ENCODE measurements at regions not wholly inside any gene's neighbourhood (a gene's known extent, or its start where the extent isn't known, plus 50 kb on each side); places are given as distances from the start of the nearest gene placed in this dataset.

DNA sequence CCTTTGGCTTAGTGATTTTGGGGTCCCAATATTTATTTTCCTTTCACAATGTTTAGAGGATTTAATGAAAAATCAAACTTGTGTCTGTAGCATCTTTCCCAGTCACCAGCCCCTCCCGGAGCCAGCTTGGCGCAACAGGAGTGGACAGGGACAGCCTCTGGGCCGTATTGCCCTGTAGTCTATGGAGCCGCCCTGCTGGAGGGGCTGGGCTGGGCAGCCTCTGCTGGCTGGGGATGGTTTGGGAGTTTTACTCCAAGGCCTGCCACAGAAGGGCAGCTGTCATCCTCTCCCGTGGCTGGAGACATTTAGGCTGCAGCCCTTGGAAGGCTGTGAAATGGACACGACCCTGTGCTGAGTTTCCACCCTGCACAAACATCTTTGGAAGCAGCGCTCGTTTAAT lies 89.4 kb upstream of the RGMA start:
- no peak for DNase-seq

DNA sequence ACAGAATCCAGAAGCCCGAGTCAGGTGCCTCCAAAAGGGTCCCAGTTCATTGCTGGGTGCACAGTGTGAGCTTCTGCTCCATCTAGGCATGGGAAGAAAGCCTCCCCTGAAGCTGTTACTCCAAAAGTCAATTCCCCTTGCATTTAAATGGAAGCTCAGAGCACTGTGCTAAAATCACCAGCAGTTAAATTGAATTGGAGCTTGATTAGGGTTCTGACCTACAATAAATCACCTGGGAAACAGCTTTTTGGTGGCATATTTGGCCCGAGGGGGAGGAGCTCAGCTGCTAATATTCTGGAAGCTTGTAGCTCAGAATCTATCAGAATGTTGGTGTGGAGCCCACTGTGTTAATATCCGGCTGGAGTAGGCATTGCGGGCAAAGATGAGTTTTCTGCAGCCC lies 87.1 kb upstream of the RGMA start:
- no peak for DNase-seq

DNA sequence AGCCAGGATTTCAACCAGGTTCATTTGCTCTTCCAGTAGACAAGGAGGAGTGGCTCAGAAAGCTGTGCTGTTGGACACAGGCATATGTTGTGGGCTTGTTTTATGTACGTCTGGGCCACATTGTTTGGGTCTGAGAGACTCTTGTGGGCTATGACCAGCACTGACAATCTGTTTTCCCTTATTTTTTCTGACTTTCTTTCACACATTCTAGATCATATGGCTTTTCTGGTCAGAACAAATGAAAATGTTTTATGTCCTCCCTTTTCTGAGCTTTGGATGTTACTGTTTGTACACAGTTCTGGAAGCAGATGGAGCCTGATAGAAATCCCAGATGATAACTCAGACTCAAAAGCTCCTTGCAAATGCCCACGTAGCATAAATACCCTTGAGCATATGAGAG lies 85.8 kb upstream of the RGMA start:
- no peak for DNase-seq

DNA sequence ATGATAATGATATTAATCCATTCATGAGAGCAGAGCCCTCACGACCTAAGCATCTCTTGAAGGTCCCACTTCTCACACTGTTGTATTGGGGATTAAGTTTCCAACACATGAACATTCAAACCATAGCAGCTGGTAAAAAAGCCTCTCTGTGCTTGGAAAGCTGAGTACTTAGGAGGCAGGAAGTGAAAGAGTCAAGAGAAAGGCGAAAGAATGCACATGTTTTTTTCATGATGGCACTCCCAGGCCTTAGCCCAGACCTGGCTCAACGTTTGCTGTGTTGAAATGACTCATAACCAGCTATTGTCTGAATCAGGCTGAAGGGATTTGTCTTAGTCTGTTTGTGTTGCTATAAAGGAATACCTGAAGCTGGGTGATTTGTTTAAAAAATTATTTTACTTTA lies 84.4 kb upstream of the RGMA start:
- DNase-seq = no peak

DNA sequence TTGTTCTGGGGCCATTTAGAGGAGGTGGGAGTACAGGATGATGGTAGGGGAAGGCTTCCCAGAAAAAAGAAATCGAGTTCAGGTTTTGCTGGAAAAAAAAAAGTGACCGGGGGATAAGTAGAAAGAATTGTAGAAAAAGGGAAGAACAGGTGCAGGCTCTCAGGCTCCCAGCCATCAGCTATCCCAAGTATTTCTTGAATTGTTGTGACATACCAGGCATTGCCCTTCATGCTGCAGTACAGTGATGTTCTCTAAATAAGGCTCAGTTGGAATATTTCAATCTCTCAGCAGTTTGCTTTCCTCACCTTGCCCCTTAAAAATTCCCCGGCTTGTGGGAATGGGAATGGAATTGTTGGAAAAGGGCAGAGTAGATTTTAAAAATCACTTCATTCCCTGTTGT lies 82.5 kb upstream of the RGMA start:
- no peak for DNase-seq

DNA sequence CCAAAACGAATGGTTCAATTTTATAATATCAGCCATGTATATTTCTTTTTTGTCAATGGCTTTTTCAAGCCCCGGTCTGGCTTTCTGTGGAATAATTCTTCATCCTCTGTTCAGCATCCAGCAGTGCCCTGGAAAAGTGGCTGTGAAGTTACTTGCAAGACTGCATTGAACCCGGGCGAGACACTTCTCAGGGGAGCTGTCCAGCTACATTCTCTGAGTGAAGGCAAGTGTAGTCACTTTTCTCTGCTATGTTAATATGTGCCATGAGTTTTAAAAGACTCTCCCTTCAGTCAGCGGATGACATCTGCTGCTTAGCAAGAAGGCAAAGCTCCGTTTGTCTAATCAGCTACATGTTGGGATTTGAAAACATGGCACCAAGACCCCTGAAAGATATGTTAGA lies 81.3 kb upstream of the RGMA start:
- DNase-seq = no peak

DNA sequence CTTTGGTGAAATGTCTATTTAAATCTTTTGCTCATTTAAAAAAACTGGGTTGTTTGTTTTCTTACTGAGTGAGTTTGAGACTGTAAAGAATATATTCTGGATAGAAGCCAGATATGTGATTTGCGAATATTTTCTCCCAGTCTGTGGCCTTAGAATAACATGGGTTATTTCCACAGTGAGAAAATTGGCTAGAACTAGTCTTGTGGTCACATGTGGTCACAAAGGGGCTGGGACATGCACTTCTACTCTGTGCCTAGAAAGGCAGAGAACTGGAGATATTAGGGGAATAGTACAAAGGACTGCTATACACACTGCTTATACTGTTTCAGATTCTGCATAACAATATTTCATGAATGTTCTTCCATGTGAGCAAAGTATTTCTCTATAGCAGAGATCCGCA lies 79.9 kb upstream of the RGMA start:
- no peak for DNase-seq

DNA sequence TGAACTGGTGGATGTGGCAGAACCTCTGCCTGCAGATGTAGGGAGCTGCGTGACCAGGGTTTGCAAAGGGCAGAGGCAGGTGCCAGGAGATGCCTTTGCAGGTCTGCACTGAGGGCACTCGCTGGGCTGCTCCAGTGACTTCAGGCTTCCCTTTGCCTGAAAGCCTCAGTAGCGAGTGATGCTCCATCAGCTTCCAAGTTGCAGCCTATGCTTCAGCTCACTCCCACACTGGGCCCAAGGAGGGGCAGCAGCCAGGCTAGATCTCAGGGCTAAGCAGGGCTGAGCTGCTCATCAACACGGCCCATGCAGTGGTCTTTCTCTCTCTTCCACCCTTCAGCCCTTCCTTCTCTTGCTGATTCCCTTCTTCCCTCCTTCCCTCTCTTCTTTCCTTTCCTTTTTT lies 78.3 kb upstream of the RGMA start:
- no peak for DNase-seq

DNA sequence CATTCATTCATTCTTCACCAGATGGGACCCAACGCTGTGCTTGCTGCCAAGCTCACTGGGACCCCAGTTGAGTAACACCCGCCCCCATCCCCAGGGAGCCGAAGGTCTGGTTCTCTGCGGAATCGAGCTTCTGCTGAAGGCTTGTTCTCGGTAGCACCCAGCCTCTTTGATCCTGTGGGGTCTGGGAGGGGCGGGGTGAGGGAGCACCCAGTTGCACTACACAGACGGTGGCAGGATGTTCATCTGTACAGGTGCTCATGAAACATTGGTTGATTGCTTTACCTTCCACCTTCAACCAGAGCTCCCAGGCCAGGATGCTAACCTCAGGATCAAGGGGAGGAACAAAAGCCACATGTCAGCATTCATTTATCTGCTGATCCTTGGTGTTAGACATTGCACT lies 77.7 kb upstream of the RGMA start:
- no peak for DNase-seq

DNA sequence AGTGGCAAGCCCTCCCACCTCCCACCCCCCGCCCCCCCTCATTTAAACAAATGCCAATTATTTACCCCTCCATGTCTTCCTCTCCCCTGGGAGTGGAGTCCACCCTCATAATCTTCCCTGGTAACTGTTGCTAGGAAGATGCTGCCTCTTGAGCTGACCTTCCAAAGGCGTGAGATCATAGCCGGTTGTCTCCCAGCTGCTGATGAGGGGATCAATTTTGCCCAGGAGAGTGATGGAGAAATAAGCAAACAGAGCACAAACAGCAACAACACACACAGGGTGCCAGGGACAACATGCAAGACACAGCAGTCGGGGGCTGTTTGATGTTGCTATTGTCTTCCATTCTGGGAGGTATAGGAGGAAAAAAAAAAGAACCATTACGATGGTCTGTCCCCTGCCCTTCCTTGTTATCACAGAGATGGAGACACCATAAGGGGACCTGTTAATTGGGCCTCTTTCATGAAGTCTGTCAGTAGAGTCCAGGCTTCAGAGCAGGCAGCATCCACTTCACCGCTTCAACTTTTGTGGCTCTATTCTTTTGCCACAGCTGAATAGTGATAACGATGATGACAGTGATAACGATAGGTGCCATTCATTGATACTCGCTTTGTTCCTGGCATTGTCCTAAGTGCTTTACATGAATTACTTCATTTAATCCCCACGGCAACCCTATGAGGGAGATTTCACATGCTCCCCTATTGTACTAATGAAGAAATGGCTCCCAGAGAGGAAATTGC lies 76.9 kb upstream of the RGMA start:
- no peak for DNase-seq

DNA sequence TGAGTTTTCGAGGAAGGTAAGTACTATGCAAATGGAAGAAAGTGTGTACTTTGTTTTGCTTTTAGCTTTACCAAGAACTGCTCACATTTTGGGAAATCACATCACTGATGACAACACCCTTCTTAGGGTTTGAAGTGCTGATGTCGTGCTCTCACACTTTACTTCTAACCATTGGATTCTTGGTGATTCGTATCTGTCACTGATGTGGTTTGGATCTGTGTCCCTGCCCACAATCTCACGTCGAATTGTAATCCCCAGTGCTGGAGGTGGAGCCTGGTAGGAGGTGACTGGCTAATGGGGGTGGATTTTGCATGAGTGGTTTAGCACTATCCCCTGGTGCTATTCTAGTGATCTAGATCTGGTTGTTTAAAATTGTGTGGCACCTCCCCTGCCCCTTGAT lies 75.4 kb upstream of the RGMA start:
- no peak for DNase-seq

DNA sequence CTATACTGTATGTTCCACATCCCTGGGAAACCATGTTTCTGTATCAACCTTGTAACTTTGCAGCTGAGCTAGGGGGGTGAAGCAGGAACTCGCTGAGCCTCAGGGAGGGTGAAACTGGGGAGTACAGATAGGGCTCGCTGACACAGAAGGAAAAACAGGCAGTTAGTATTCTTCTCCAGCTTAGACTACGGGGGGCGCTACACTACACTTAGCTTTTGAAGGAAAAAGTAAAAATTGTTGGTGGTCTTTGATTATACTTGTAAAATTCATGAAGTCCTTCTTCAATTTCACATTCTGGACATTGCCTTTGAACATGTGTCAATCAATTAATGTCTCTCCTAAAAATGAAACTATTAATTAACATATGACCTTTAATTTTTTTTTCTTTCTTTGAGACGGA lies 73.5 kb upstream of the RGMA start:
- no peak for DNase-seq

DNA sequence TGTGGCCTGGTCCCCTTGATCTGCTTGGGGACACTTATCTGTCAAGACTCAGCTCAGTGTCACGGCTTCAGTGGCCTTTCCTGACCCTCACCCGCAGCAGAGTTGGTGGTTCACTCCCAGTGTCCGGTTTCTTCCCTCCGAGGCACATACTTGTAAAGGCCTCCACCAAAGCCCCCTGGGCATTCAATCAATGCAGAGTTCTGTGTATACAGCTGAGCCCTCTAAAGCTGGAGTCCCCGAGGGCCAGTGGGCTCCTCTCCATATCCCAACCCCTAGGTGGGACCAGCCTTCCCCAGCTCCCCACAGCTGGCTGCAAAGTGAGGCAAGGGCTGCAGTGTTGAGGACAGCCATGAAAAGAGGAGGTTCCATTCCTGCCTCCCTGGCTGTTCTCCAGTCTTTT lies 70.9 kb upstream of the RGMA start:
- no peak for DNase-seq

DNA sequence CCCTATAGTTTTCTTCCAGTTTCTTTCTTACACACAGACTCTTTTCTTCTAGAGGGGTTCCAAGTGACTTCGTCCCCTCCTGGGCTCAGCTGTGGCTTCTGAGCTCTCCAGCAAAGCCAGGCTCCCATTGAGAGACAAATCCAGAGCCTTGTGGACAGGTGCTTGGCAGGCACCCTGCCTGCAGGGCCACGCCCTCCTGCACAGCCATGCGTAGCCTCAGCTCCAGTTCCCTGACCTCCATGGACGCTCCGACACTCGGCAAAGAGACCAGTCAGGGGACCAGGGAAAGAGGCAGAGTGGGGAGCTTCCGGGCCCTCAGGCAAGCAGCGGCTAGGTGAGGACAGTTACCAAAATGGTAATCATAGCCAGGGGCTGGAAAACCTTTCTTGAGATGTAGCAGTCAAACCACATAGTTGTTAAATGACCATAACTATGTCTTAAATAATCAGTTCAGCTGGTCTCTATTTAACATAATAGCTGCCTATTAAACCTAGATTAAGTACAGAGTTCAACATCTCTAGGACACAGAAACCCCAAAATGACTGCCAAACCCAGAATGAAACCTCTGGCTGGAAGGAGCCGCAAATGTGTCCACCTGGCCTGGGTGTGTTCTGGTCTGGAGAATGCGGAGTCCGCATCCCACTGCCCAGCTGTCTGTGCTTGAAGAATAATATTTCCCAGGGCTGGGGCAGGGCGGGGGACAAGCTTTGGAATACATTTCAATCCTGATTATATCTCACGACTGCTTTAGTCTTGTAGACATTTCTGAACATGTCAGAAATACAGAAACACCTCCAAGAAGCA lies 69.3 kb upstream of the RGMA start:
- DNase-seq = no peak

DNA sequence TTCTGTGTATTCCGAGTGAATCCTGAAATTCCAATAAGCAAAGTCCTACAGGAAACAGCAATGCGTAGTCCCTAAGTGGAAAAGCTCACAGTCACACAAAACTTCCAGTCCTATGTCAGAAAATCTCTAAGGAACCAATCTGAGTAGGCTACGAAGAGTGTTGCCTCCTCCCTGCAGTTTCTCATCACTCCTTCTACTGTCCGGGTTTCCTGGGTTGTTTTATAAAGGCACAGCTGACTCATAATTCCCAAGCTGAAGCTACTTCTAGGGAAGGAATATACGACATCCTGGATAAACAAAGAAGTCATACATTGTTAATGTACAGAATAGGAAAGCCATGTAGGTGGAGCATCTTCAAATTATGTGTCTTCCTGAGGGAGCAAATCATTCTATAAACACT lies 65.7 kb upstream of the RGMA start:
- no peak for DNase-seq

DNA sequence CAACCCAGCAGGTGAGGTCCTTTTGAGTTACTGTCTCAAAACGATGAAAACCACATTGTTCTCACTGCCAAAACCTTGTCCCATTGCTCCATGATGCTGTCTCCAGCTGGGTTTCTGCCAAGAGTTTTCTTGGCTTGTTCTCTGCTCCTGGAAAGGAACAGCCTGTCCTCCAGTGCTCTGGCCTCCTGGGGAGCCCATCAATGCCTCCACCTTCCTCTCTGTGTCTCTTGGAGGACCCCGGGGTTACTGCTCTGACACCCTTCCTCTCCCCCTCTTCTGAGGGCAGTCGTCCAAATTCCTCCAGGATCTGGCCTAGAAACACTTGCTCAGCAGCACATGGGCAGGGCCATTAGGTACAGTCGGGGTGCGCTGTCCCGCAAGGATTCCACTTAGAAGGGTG lies 63.9 kb upstream of the RGMA start:
- DNase-seq = no peak

DNA sequence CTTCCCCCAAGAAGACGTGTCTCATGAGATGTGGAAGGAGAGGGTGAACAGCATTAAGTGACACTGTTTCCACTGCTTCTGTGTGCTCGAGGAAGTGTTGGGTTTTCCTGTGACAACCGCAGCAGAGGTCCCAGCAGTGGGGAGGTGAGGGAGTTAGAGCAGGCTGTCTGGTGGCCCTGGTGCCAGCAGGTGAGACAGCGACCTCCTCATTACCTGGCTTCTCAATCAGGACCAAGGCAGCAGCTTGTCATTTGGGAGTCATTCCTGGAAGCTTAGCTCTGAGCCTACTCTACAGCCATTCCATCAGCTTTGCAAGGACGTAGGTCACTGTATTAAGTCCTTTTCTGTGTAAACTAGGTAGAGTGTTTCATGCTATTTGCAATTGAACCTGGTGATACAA lies 63.3 kb upstream of the RGMA start:
- peak; percentile 29 for DNase-seq

DNA sequence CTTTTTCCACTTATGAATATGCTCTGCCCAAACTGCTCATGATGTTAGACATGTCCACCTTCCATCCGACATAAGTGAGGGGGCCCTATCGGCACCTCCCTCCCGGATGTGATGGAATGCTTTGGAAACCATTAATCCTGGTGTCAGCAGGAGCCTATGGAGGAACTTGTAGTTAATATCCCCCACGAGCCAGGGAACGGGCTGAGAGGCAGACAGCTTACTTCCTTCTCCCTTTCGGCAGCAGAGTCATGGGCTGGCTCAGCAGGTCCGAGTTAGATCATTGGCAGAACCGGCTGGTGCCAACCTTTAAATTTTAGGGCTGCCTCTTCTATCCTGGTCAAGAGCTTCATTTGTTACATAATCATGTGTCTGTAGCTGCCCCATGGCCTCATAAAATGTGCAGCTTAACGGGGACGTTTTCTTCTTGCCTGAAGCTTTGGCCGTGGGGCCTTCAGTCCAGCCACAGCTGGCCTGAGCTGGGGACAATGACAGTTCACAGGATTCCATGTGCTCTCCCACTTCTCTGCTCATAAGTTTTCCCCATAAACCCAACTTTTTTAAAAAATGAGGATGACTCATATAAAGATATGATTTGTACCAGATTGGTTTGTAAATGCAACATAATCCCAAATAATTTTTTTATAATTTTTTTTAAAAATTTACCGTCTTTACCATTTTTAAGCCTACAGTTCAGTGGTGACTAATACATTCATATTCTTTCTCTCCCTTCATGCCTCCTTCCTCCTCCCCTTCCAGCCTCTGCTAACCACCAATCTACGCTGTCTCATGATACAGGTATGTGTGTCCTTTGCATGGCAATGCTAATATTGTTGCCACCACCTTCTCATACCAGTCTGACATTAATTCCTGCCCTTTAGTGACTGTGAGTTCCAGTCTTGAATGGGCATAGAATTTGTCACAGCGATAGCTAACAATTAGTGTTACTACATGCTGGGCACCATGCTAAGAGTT lies 62.2 kb upstream of the RGMA start:
- DNase-seq = no peak

DNA sequence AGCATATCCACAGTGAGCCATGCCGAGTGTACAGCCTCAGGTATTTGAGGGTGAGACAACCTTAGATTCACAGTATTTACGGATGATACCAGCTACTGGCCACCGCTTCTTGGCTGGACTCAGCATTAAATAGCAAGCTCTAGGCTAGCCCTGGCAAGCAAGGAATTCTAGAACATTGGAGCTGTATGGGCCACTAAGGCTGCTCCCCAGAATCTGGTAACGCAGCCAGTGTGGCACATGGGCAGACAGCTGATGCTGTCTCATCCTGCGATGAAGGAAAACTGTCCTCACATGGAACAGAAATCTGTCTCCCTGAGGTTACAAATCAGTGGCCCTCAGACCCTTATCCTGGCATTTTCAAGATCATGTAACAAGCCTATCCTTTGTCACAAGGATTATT lies 57.6 kb upstream of the RGMA start:
- DNase-seq = no peak

DNA sequence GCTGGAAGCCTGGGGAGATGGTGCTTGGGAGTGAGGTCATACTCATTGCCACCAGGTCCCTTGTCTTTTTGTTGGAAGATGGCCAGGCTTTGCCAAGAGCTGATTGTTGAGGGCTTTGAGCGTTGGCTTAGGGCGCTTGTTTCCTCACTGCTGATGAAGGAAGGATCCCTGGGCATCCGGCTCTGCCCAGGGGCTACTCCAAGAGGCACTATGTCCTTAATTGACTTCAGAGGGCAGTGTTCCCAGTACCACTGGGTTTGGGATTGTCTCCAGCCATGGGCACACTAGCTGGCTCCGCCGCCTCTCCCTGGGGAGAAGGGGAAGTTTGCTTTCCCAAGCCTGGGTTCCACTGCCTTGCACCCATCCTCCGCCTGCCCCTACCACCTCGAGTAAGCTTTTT lies 57.2 kb upstream of the RGMA start:
- DNase-seq = no peak

DNA sequence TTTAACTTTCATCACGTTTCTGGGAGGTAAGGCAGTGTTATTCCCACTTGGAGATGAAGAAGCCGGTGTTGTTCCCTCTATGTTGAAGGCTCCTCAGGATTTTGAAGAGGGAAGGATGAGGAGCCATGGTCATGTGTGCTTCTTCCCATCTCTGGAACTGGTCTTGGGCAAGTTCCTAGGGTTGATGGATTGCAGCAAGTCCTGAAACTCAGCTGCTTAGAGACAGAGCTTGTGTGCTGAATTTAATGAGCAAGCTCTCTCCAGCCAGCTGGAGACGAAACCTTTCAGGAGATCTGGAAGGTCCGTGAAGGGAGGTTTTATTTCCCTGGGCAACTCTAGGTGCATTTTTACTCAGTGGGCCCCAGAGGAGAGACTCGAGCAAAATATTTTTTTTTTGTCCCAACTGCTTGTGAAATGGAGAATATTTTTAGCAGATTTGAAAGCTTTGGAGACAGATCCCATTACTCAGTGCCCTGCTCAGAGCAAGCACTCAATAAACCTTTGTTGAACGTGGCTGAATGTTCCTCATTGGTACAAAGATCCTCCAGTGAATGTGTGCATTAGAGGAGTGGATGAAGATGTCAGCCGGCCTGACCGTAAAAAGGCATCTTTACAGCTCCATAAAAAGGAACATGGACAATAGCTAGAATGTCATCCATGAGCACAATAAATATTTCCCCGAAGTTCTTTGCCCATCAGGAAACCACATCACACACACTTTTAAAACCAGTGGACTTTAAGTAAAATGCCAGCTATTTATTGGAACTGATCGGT lies 55.6 kb upstream of the RGMA start:
- DNase-seq = no peak

DNA sequence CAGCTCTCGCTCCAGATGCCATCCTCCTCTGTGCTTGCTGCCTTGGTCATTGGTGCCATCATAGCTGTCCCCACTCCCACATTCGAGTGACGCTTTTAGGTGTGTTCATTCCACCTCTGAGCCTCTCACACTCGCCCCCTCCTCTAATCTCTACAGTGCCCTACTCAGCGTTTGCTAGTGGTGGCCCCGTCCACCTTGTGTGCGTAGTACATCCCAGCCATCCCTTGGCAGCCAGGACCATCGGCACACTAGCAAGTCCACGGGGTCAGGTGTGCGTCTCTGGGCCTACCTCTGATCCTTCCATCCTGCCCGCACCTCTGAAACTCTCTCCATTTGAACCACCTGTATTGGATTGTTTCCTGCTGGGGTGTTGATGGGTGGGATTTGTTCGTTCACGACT lies 54.2 kb upstream of the RGMA start:
- DNase-seq = no peak

DNA sequence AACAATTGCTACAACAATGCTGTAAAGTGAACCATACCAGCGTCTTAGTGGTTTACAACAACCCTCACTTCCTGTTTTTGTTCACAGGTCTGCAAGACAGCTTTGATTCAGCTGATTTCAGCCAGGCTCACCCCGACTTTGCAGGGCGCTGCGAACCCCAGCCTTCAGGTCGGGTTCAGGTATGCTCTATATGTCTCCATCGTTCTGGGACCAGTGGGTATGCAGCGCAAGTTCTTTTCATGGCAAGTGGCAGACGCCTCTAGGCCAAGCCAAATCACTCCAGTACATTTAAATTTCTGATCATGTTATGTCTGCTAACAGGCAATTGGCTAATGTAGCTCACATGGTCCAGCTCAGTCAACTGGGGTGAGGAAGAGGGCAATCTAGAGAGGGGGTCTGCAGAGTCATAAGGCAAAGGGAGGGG lies 52.4 kb upstream of the RGMA start:
- DNase-seq = no peak
